Erythroblast (primary cell): ENCODE measurements at regions not wholly inside any gene's neighbourhood (a gene's known extent, or its start where the extent isn't known, plus 50 kb on each side); places are given as distances from the start of the nearest gene placed in this dataset.

Experiments used
- GATA1 ChIP-seq: IDR thresholded peaks from 2 replicates; pipeline ENCODE4 v1.6.1; 2011; ENCODE audit warnings: low read depth, mild to moderate bottlenecking, control low read depth, low read length, moderate library complexity
- POLR2A ChIP-seq: IDR thresholded peaks from 2 replicates; pipeline ENCODE4 v1.6.1; 2011; ENCODE audit warnings: mild to moderate bottlenecking, low read length

- TF ChIP-seq POLR2A: no peak
- TF ChIP-seq GATA1: no peak
Observed at GRCh38 chr13:106184790-106185189, 350.7 kb downstream of the EFNB2 start.
